SK-N-SH treated with all-trans-retinoic acid at 6 μM for 48 hours (cell line): ENCODE measurements at regions not wholly inside any gene's neighbourhood (a gene's known extent, or its start where the extent isn't known, plus 50 kb on each side); places are given as distances from the start of the nearest gene placed in this dataset.

Source experiments
- CSDC2 ChIP-seq: fragments of 250-450 bp; sonication (Bioruptor Pico); IDR thresholded peaks from 2 replicates; pipeline ENCODE4 v1.5.0; 2020; ENCODE audit warnings: mild to moderate bottlenecking, moderate library complexity
- GLIS3 ChIP-seq: fragments of 250-450 bp; sonication (Bioruptor Pico); IDR thresholded peaks from 2 replicates; pipeline ENCODE4 v1.5.0; 2020; ENCODE audit warnings: mild to moderate bottlenecking, moderate library complexity
- ISL1 ChIP-seq: fragments of 250-450 bp; sonication (Bioruptor Pico); IDR thresholded peaks from 2 replicates; pipeline ENCODE4 v2.1.2; 2022; ENCODE audit warnings: mild to moderate bottlenecking, moderate library complexity
- PPARA ChIP-seq: fragments of 250-450 bp; sonication (Bioruptor Pico); IDR thresholded peaks from 2 replicates; pipeline ENCODE4 v1.5.0; 2020; ENCODE audit warnings: mild to moderate bottlenecking, borderline replicate concordance
- RARB ChIP-seq: fragments of 250-450 bp; sonication (Bioruptor Pico); IDR thresholded peaks from 2 replicates; pipeline ENCODE4 v1.8.0; 2021; ENCODE audit warnings: mild to moderate bottlenecking, moderate library complexity
- ZFP3 ChIP-seq: fragments of 250-450 bp; sonication (Bioruptor Pico); IDR thresholded peaks from 2 replicates; pipeline ENCODE4 v1.5.0; 2020; ENCODE audit warnings: mild to moderate bottlenecking, moderate library complexity
- ZFP30 ChIP-seq: fragments of 450-650 bp; formaldehyde crosslinking; IDR thresholded peaks from 2 replicates; pipeline ENCODE4 v1.5.0; 2022; ENCODE audit warnings: mild to moderate bottlenecking, moderate library complexity
- TF ChIP-seq, protein P1 (sequence below): fragments of 250-450 bp; sonication (Bioruptor Pico); IDR thresholded peaks from 2 replicates; pipeline ENCODE4 v1.8.0; 2020; ENCODE audit warnings: mild to moderate bottlenecking, moderate library complexity, borderline replicate concordance
- TF ChIP-seq, protein P2 (sequence below): fragments of 250-450 bp; sonication (Bioruptor Pico); IDR thresholded peaks from 2 replicates; pipeline ENCODE4 v1.5.1; 2021; ENCODE audit warnings: mild to moderate bottlenecking, moderate library complexity
- TF ChIP-seq, protein P3 (sequence below): fragments of 250-450 bp; sonication (Bioruptor Pico); IDR thresholded peaks from 2 replicates; pipeline ENCODE4 v1.5.0; 2020; ENCODE audit warnings: mild to moderate bottlenecking, moderate library complexity
- TF ChIP-seq, protein P4 (sequence below): fragments of 250-450 bp; sonication (Bioruptor Pico); IDR thresholded peaks from 2 replicates; pipeline ENCODE4 v1.8.0; 2021; ENCODE audit warnings: low read depth, mild to moderate bottlenecking, moderate library complexity, borderline replicate concordance

DNA sequence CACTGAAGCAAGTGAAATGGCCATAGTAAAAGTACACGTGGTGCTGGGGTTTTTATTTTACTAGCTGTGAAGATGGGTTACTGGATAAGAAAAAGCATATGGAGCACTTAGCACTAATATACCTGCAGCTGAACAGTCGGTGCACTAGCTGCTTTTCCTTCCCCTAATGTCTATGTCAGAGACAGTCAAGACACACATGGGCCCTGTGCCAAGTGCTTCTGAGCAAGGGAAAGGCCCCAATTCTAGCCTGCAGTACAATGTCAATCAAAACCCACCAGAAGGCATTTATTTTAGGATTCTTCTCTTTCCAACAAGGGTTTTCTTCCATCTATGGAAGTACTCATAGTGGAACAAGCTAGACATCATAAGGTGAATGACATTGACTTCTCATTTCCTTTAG lies 716.7 kb downstream of the CCSER2 start:
- TF ChIP-seq ZFP3 (CRISPR knock-in tag) (no peak), CSDC2 (CRISPR knock-in tag) (no peak), RARB (CRISPR knock-in tag) (no peak), PPARA (no peak), ISL1 (CRISPR knock-in tag) (no peak), ZFP30 (CRISPR knock-in tag) (no peak), GLIS3 (no peak)
- TF ChIP-seq, protein P1, sequence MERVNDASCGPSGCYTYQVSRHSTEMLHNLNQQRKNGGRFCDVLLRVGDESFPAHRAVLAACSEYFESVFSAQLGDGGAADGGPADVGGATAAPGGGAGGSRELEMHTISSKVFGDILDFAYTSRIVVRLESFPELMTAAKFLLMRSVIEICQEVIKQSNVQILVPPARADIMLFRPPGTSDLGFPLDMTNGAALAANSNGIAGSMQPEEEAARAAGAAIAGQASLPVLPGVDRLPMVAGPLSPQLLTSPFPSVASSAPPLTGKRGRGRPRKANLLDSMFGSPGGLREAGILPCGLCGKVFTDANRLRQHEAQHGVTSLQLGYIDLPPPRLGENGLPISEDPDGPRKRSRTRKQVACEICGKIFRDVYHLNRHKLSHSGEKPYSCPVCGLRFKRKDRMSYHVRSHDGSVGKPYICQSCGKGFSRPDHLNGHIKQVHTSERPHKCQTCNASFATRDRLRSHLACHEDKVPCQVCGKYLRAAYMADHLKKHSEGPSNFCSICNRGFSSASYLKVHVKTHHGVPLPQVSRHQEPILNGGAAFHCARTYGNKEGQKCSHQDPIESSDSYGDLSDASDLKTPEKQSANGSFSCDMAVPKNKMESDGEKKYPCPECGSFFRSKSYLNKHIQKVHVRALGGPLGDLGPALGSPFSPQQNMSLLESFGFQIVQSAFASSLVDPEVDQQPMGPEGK (CRISPR knock-in tag): no peak
- TF ChIP-seq, protein P2, sequence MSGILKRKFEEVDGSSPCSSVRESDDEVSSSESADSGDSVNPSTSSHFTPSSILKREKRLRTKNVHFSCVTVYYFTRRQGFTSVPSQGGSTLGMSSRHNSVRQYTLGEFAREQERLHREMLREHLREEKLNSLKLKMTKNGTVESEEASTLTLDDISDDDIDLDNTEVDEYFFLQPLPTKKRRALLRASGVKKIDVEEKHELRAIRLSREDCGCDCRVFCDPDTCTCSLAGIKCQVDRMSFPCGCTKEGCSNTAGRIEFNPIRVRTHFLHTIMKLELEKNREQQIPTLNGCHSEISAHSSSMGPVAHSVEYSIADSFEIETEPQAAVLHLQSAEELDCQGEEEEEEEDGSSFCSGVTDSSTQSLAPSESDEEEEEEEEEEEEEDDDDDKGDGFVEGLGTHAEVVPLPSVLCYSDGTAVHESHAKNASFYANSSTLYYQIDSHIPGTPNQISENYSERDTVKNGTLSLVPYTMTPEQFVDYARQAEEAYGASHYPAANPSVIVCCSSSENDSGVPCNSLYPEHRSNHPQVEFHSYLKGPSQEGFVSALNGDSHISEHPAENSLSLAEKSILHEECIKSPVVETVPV (CRISPR knock-in tag): no peak
- TF ChIP-seq, protein P3, sequence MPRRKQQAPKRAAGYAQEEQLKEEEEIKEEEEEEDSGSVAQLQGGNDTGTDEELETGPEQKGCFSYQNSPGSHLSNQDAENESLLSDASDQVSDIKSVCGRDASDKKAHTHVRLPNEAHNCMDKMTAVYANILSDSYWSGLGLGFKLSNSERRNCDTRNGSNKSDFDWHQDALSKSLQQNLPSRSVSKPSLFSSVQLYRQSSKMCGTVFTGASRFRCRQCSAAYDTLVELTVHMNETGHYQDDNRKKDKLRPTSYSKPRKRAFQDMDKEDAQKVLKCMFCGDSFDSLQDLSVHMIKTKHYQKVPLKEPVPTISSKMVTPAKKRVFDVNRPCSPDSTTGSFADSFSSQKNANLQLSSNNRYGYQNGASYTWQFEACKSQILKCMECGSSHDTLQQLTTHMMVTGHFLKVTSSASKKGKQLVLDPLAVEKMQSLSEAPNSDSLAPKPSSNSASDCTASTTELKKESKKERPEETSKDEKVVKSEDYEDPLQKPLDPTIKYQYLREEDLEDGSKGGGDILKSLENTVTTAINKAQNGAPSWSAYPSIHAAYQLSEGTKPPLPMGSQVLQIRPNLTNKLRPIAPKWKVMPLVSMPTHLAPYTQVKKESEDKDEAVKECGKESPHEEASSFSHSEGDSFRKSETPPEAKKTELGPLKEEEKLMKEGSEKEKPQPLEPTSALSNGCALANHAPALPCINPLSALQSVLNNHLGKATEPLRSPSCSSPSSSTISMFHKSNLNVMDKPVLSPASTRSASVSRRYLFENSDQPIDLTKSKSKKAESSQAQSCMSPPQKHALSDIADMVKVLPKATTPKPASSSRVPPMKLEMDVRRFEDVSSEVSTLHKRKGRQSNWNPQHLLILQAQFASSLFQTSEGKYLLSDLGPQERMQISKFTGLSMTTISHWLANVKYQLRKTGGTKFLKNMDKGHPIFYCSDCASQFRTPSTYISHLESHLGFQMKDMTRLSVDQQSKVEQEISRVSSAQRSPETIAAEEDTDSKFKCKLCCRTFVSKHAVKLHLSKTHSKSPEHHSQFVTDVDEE (CRISPR knock-in tag): no peak
- TF ChIP-seq, protein P4, sequence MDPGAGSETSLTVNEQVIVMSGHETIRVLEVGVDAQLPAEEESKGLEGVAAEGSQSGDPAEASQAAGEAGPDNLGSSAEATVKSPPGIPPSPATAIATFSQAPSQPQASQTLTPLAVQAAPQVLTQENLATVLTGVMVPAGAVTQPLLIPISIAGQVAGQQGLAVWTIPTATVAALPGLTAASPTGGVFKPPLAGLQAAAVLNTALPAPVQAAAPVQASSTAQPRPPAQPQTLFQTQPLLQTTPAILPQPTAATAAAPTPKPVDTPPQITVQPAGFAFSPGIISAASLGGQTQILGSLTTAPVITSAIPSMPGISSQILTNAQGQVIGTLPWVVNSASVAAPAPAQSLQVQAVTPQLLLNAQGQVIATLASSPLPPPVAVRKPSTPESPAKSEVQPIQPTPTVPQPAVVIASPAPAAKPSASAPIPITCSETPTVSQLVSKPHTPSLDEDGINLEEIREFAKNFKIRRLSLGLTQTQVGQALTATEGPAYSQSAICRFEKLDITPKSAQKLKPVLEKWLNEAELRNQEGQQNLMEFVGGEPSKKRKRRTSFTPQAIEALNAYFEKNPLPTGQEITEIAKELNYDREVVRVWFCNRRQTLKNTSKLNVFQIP (CRISPR knock-in tag): no peak
